ENCODE measurements at regions not wholly inside any gene's neighbourhood (a gene's known extent, or its start where the extent isn't known, plus 50 kb on each side); places are given as distances from the start of the nearest gene placed in this dataset.

DNA sequence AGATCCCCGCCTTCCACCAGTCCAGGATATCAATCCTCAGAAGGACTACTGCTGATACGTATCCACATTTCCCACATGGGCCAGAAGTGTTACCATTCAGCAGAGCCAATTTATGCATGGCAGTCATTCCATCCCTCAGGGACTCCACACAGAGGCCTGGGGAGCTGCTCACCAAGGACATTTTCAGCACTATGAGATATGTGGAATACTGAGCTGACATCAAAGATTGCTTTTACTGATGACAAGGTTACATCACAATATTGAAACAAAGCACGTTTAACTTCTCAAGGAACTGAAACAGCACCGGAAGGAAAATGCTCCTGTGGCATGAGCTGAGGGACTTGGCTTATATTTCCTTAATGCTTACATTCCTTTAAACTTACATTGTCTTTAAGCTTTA is 335.1 kb downstream of the BMPER start:
- no peak overlapping the region for H3K27ac Mint-ChIP-seq (ENCODE audit: unreplicated experiment)
- no peak overlapping the region for H3K4me3 Mint-ChIP-seq (ENCODE audit: unreplicated experiment)
- no peak for DNase-seq
- H3K36me3 Mint-ChIP-seq (ENCODE audit: unreplicated experiment): no peaks in the 10 kb centered on the region
- no peak for TF ChIP-seq CTCF (IDR thresholded peaks at IDR 0.05; ENCODE audit: partially characterized antibody, unreplicated experiment)
- peaks cover 4% of the 10 kb centered on the region for H3K4me1 Mint-ChIP-seq (ENCODE audit: low read depth, unreplicated experiment)
- H3K27me3 Mint-ChIP-seq (ENCODE audit: unreplicated experiment): peaks cover 2% of the 10 kb centered on the region
- peaks cover 2% of the 10 kb centered on the region for H3K9me3 Mint-ChIP-seq (ENCODE audit: unreplicated experiment)

- Mint-ChIP-seq H3K27me3 (ENCODE audit: unreplicated experiment) (peaks cover 2% of the 10 kb centered on the region), H3K36me3 (ENCODE audit: unreplicated experiment) (no peaks in the 10 kb centered on the region), H3K4me1 (ENCODE audit: low read depth, unreplicated experiment) (peaks cover 4% of the 10 kb centered on the region), H3K4me3 (ENCODE audit: unreplicated experiment) (no peak overlapping the region), H3K9me3 (ENCODE audit: unreplicated experiment) (peaks cover 2% of the 10 kb centered on the region), H3K27ac (ENCODE audit: unreplicated experiment) (no peak overlapping the region)
- DNase-seq: no peak
- TF ChIP-seq CTCF (IDR thresholded peaks at IDR 0.05; ENCODE audit: partially characterized antibody, unreplicated experiment): no peak
Measured at GRCh38 chr7:34242391-34242790, 337.1 kb downstream of the BMPER start.

GRCh38 chr7:34245246-34245645 is 339.9 kb downstream of the BMPER start:
- Mint-ChIP-seq H3K27ac (ENCODE audit: unreplicated experiment) (no peak overlapping the region), H3K36me3 (ENCODE audit: unreplicated experiment) (no peaks in the 10 kb centered on the region), H3K9me3 (ENCODE audit: unreplicated experiment) (peaks cover 2% of the 10 kb centered on the region), H3K4me3 (ENCODE audit: unreplicated experiment) (no peak overlapping the region), H3K4me1 (ENCODE audit: low read depth, unreplicated experiment) (peaks cover 4% of the 10 kb centered on the region), H3K27me3 (ENCODE audit: unreplicated experiment) (peaks cover 2% of the 10 kb centered on the region)
- no peak for TF ChIP-seq CTCF (IDR thresholded peaks at IDR 0.05; ENCODE audit: partially characterized antibody, unreplicated experiment)
- no peak for DNase-seq

DNA sequence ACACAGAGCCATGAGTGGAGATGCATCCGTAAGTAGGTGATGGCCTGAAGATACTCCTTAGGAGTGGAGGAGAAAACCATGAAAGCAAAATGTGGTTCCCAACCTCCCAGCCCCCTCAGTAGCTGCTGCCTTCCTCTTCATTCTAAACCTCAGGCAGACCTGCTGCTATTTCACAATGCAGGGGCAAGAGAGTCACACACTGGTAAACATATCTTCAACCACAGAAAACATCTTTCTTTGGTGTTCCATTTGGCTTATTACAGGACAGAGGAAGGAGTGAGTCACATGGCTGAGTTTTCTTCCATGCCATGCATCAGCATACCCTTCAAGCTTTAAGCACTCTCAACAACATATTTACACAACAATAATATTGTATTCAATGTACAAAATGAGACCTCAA is 342.1 kb downstream of the BMPER start:
- H3K4me1 Mint-ChIP-seq (ENCODE audit: low read depth, unreplicated experiment): no peaks in the 10 kb centered on the region
- no peak for TF ChIP-seq CTCF (IDR thresholded peaks at IDR 0.05; ENCODE audit: partially characterized antibody, unreplicated experiment)
- DNase-seq: no peak
- H3K4me3 Mint-ChIP-seq (ENCODE audit: unreplicated experiment): no peak overlapping the region
- H3K9me3 Mint-ChIP-seq (ENCODE audit: unreplicated experiment): peaks cover 2% of the 10 kb centered on the region
- H3K36me3 Mint-ChIP-seq (ENCODE audit: unreplicated experiment): no peaks in the 10 kb centered on the region
- H3K27me3 Mint-ChIP-seq (ENCODE audit: unreplicated experiment): no peaks in the 10 kb centered on the region
- H3K27ac Mint-ChIP-seq (ENCODE audit: unreplicated experiment): no peak overlapping the region

DNA sequence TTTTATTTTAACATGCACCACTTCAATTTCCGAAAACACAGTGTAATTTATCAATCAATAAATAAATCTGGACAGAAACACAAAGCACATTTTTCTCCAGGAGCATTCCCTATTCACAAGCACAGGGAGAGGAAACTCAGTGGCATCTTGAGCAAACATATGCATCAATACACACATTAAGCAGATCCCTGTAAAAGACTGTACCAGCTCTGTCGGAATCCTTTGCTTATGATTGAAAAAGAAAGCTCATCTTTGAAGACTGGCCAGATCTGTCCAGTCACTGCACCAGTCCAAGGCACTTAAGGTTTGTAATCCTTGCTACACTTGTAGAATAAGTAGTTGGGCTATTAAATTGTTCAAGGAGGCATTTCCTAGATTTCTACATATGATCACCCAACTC is 343.9 kb downstream of the BMPER start:
- H3K9me3 Mint-ChIP-seq (ENCODE audit: unreplicated experiment): peaks cover 2% of the 10 kb centered on the region
- no peak overlapping the region for H3K4me3 Mint-ChIP-seq (ENCODE audit: unreplicated experiment)
- H3K4me1 Mint-ChIP-seq (ENCODE audit: low read depth, unreplicated experiment): no peaks in the 10 kb centered on the region
- H3K27me3 Mint-ChIP-seq (ENCODE audit: unreplicated experiment): no peaks in the 10 kb centered on the region
- no peak for TF ChIP-seq CTCF (IDR thresholded peaks at IDR 0.05; ENCODE audit: partially characterized antibody, unreplicated experiment)
- DNase-seq: no peak
- H3K36me3 Mint-ChIP-seq (ENCODE audit: unreplicated experiment): no peaks in the 10 kb centered on the region
- H3K27ac Mint-ChIP-seq (ENCODE audit: unreplicated experiment): no peak overlapping the region

Measured in glutamatergic neuron (in vitro differentiated cells).